HEK293T (cell line): ENCODE measurements at regions not wholly inside any gene's neighbourhood (a gene's known extent, or its start where the extent isn't known, plus 50 kb on each side); places are given as distances from the start of the nearest gene placed in this dataset.

ENCODE experiments used
- CTCF ChIA-PET: fragments of 350-600 bp; formaldehyde crosslinking; extraction: SDS; loops from one replicate; lab custom pipeline; 2021; ENCODE audit warnings: antibody characterized with exemption, inconsistent platforms; lab: Yijun Ruan, JAX
- POLR2A ChIA-PET: fragments of 350-600 bp; formaldehyde crosslinking; extraction: SDS; loops from one replicate; lab custom pipeline; 2020; ENCODE audit warnings: antibody characterized with exemption, inconsistent platforms; lab: Yijun Ruan, JAX
- DNase-seq: peaks from one replicate; pipeline ENCODE4 v3.0.0; 2012; ENCODE audit warnings: mixed read lengths; ENCODE audit errors: extremely low spot score
- ARNT ChIP-seq: fragments of 450-650 bp; IDR thresholded peaks from 2 replicates; pipeline ENCODE4 v1.6.1; 2017; ENCODE audit warnings: mild to moderate bottlenecking
- BHLHE40 ChIP-seq: fragments of 450-650 bp; IDR thresholded peaks from 2 replicates; pipeline ENCODE4 v1.6.1; 2016; ENCODE audit warnings: mild to moderate bottlenecking, moderate library complexity, borderline replicate concordance
- CTBP1 ChIP-seq: fragments of 450-650 bp; IDR thresholded peaks from 2 replicates; pipeline ENCODE4 v1.6.1; 2016; ENCODE audit warnings: borderline replicate concordance
- ELF4 ChIP-seq: fragments of 450-650 bp; IDR thresholded peaks from 2 replicates; pipeline ENCODE4 v1.6.1; 2017; ENCODE audit warnings: antibody characterized with exemption
- FOXA1 ChIP-seq: fragments of 450-650 bp; IDR thresholded peaks from 2 replicates; pipeline ENCODE4 v1.6.1; 2016; ENCODE audit warnings: mild to moderate bottlenecking
- FOXK2 ChIP-seq: fragments of 450-650 bp; IDR thresholded peaks from 2 replicates; pipeline ENCODE4 v1.6.1; 2016; ENCODE audit warnings: mild to moderate bottlenecking
- FOXM1 ChIP-seq: fragments of 450-650 bp; IDR thresholded peaks from 2 replicates; pipeline ENCODE4 v1.6.1; 2017; ENCODE audit warnings: mild to moderate bottlenecking, borderline replicate concordance
- HDGF ChIP-seq: fragments of 450-650 bp; IDR thresholded peaks from 2 replicates; pipeline ENCODE4 v1.6.1; 2017; ENCODE audit warnings: antibody characterized with exemption, borderline replicate concordance
- L3MBTL2 ChIP-seq: fragments of 450-650 bp; conservative IDR thresholded peaks from 2 replicates; pipeline ENCODE4 v1.6.1; 2016; ENCODE audit warnings: mild to moderate bottlenecking
- LEF1 ChIP-seq: fragments of 450-650 bp; IDR thresholded peaks from 2 replicates; pipeline ENCODE4 v1.6.1; 2017; ENCODE audit warnings: mild to moderate bottlenecking, borderline replicate concordance
- NFRKB ChIP-seq: fragments of 450-650 bp; IDR thresholded peaks from 2 replicates; pipeline ENCODE4 v1.6.1; 2016; ENCODE audit warnings: mild to moderate bottlenecking, moderate library complexity
- SP1 ChIP-seq: fragments of 450-650 bp; IDR thresholded peaks from 2 replicates; pipeline ENCODE4 v1.6.1; 2017
- SUZ12 ChIP-seq: fragments of 450-650 bp; IDR thresholded peaks from 2 replicates; pipeline ENCODE4 v1.6.1; 2016; ENCODE audit warnings: mild to moderate bottlenecking
- TARDBP ChIP-seq: fragments of 450-650 bp; IDR thresholded peaks from 2 replicates; pipeline ENCODE4 v1.6.1; 2016
- ZNF384 ChIP-seq: fragments of 450-650 bp; IDR thresholded peaks from 2 replicates; pipeline ENCODE4 v1.6.1; 2016
- TF ChIP-seq, protein P1 (sequence below): fragments of 450-650 bp; IDR thresholded peaks from 2 replicates; pipeline ENCODE4 v1.6.1; 2016

DNA sequence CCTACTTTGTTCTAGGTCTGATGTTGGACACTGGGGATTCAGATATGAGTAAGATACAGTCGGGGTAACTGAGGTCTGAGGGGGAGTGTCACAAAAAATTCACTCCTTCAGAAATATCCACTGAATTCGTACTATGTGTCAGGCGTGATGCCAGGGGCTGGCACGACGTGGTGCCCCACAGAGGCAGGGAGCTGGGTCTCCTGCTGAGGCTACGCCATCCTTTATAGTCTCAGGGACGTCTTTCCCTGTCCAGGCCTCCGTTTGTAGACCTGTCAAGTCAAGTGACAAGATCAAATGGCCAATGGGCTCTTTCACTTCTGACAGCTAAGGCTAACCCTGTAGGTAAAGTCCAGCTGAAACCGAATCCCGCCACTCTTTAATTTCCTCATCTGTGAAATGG lies 118.8 kb upstream of the SMIM23 start:
- ChIA-PET POLR2A (no interaction called here), CTCF (no interaction called here)
- no peak for DNase-seq
- TF ChIP-seq NFRKB (no peak), LEF1 (no peak), ARNT (no peak), L3MBTL2 (no peak), HDGF (no peak), TARDBP (no peak), SUZ12 (no peak), BHLHE40 (no peak), ELF4 (no peak), FOXK2 (no peak), FOXM1 (no peak), ZNF384 (no peak), SP1 (no peak), CTBP1 (no peak), FOXA1 (no peak)
- TF ChIP-seq, protein P1, sequence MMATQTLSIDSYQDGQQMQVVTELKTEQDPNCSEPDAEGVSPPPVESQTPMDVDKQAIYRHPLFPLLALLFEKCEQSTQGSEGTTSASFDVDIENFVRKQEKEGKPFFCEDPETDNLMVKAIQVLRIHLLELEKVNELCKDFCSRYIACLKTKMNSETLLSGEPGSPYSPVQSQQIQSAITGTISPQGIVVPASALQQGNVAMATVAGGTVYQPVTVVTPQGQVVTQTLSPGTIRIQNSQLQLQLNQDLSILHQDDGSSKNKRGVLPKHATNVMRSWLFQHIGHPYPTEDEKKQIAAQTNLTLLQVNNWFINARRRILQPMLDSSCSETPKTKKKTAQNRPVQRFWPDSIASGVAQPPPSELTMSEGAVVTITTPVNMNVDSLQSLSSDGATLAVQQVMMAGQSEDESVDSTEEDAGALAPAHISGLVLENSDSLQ: no peak

- POLR2A ChIA-PET: interaction anchor here (1.9 kb wide), 1 partner anchor 12 kb away, joined by 5 read pairs; no protein-coding TSS in a partner anchor
- TF ChIP-seq SP1 (no peak), ZNF384 (no peak), LEF1 (no peak), ELF4 (no peak), L3MBTL2 (no peak), FOXK2 (no peak), SUZ12 (no peak), FOXA1 (no peak), TARDBP (no peak)
- DNase-seq: no peak
- CTCF ChIA-PET: interaction anchor here (0.7 to 0.9 kb wide), 2 partner anchors 9 to 19 kb away, joined by 3 to 4 read pairs; no protein-coding TSS in a partner anchor
Observed at GRCh38 chr5:171667341-171668096, 118.1 kb upstream of the SMIM23 start.

DNA sequence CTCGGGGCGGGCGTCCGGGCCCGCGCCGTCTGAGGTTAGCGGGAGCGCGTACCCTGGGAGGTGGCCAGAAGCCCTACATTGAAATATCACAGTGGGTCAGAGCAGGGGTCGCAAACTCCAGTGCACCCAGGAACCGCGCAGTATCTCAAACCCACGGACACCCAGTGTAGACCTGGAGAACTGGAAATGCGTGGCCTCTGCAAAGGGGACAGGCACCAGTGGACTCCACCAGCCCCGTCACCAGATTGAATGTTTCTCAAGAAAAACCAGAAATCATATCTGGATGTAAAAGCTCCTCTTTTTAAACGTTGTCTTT lies 117.6 kb upstream of the SMIM23 start:
- no peak for TF ChIP-seq ELF4
- TF ChIP-seq ARNT: no peak
- TF ChIP-seq, protein P1: no peak
- no peak for TF ChIP-seq CTBP1
- TF ChIP-seq HDGF: no peak
- no peak for TF ChIP-seq SP1
- no peak for TF ChIP-seq FOXK2
- TF ChIP-seq LEF1: no peak
- TF ChIP-seq FOXM1: no peak
- no peak for TF ChIP-seq SUZ12
- no peak for TF ChIP-seq L3MBTL2
- no peak for TF ChIP-seq FOXA1
- TF ChIP-seq TARDBP: no peak
- no peak for TF ChIP-seq ZNF384
- no peak for TF ChIP-seq BHLHE40
- no peak for TF ChIP-seq NFRKB
- ChIA-PET CTCF (interaction anchor here (0.7 to 0.9 kb wide), 2 partner anchors 9 to 19 kb away, joined by 3 to 4 read pairs; no protein-coding TSS in a partner anchor), POLR2A (interaction anchor here (1.9 kb wide), 1 partner anchor 11 kb away, joined by 5 read pairs; no protein-coding TSS in a partner anchor)
- DNase-seq: no peak

DNA sequence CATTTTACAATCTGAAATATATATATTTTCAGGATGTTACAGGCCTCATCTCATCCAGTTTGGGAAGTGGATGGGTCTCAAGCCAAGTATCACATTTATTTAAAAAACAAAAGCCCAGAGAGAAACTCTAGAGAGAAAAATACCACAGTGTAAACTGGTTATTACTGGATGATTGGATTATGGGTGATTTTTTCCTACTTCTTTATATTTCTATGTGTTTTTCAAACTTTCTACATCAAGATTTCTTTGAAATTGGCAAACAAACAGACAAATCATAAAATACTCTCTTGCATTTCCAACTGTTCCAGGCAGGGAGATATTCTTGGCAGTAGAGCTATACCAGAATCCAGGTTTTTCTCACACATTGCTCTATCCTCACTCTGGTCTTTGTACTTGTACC lies 116.0 kb upstream of the SMIM23 start:
- ChIA-PET CTCF (no interaction called here), POLR2A (no interaction called here)
- DNase-seq: no peak
- TF ChIP-seq SUZ12 (no peak), ELF4 (no peak), FOXA1 (no peak), ARNT (no peak), LEF1 (no peak), HDGF (no peak), NFRKB (no peak), FOXK2 (no peak), BHLHE40 (no peak), ZNF384 (no peak), FOXM1 (no peak), CTBP1 (no peak), SP1 (no peak), TARDBP (no peak), L3MBTL2 (no peak)
- TF ChIP-seq, protein P1: no peak

DNA sequence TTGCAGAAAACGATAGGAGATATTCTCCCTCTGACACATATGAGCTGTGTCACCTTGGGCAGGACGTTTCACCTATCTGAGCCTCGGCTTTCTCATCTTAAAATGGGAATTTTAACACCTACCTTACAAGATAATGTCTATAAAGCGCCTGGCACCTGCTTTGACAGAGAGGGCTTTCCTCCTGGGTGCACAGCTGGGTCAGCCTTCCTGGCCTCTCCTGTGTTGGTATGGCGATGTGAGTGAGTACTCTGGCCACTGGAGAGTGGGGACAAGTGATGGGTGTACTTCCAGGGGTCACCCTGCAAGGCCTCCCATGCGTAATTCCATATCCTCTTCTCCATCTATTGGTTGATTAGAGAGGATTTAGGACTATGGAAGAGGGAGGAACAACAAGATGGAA lies 113.1 kb upstream of the SMIM23 start:
- DNase-seq: no peak
- no peak for TF ChIP-seq FOXM1
- no peak for TF ChIP-seq LEF1
- TF ChIP-seq FOXA1: no peak
- no peak for TF ChIP-seq ZNF384
- TF ChIP-seq ELF4: no peak
- no peak for TF ChIP-seq BHLHE40
- no peak for TF ChIP-seq CTBP1
- TF ChIP-seq SP1: no peak
- no peak for TF ChIP-seq L3MBTL2
- no peak for TF ChIP-seq TARDBP
- no peak for TF ChIP-seq SUZ12
- TF ChIP-seq ARNT: no peak
- no peak for TF ChIP-seq FOXK2
- TF ChIP-seq, protein P1: no peak
- TF ChIP-seq HDGF: no peak
- TF ChIP-seq NFRKB: no peak
- ChIA-PET POLR2A (no interaction called here), CTCF (no interaction called here)
